Endothelial cell of umbilical vein (primary cell): ENCODE measurements at regions not wholly inside any gene's neighbourhood (a gene's known extent, or its start where the extent isn't known, plus 50 kb on each side); places are given as distances from the start of the nearest gene placed in this dataset.

ENCODE experiments used
- BruUV-seq: library from RNA; stranded (reverse); fragments of 400-500 nt; replicated peaks from 2 replicates; lab custom pipeline; 2021; lab: Mats Ljungman, UMichigan
- CTCF ChIA-PET: fragments of 300-600, 350-600 bp; sonication (Branson Sonifier 250); formaldehyde crosslinking; loops from one replicate; lab custom pipeline; 2021; ENCODE audit warnings: antibody characterized with exemption, inconsistent platforms; lab: Charles Lee
- POLR2A ChIA-PET: fragments of 300-600, 350-600 bp; sonication (Branson Sonifier 250); formaldehyde crosslinking; loops from one replicate; lab custom pipeline; 2021; ENCODE audit warnings: antibody characterized with exemption, inconsistent platforms; lab: Charles Lee
- DNase-seq: peaks from one replicate; pipeline ENCODE4 v3.0.0-alpha.2; 2011; ENCODE audit warnings: low read depth, low spot score
- FAIRE-seq: peaks from 2 replicates; lab custom pipeline; 2011; peaks lifted over from hg19 to GRCh38; lab: Jason Lieb, UNC
- H2AFZ ChIP-seq: 2 replicates; pipeline ENCODE4 v1.6.0; 2012; ENCODE audit warnings: low read depth, low read length, control low read depth, inconsistent platforms
- H3K27ac ChIP-seq: 2 replicates; pipeline ENCODE4 v1.5.1; 2011; ENCODE audit warnings: low read depth, mild to moderate bottlenecking, control low read depth, low read length, moderate library complexity; ENCODE audit not compliant: insufficient read depth
- H3K27me3 ChIP-seq, 2 experiments: 2 replicates each; pipeline versions ENCODE4 v1.6.0 to v1.6.1; 2011; ENCODE audit warnings: low read length in 2 of 2, mixed read lengths in 1 of 2; ENCODE audit not compliant: control insufficient read depth in 2 of 2, insufficient read depth in 2 of 2
- H3K36me3 ChIP-seq, 2 experiments: 2 replicates in 1 of 2; 3 replicates in 1 of 2; pipeline ENCODE4 v1.5.1; 2011; ENCODE audit warnings: low read length in 2 of 2, mild to moderate bottlenecking in 1 of 2, moderate library complexity in 1 of 2; ENCODE audit not compliant: control insufficient read depth in 2 of 2, insufficient read depth in 2 of 2; ENCODE audit errors: extremely low read depth in 1 of 2
- H3K4me1 ChIP-seq: 3 replicates; pipeline ENCODE4 v1.5.1; 2011; ENCODE audit warnings: mild to moderate bottlenecking, low read length; ENCODE audit not compliant: control insufficient read depth, insufficient read depth; ENCODE audit errors: extremely low read depth
- H3K4me2 ChIP-seq: 2 replicates; pipeline ENCODE4 v1.6.1; 2011; ENCODE audit warnings: low read length, control low read depth, mixed read lengths; ENCODE audit not compliant: insufficient read depth
- H3K4me3 ChIP-seq, 3 experiments: fragments of 200-600 bp in 1 of 3; sonication (generic), shearing (Covaris generic) in 1 of 3; replicated peaks in 1 of 3; 2 replicates each; pipeline ENCODE4 v1.5.1; 2011 to 2016; ENCODE audit warnings: control low read depth in 3 of 3, low read length in 3 of 3, mild to moderate bottlenecking in 2 of 3, inconsistent platforms in 1 of 3, low read depth in 1 of 3, moderate library complexity in 1 of 3; ENCODE audit not compliant: insufficient read depth in 1 of 3
- H3K79me2 ChIP-seq: 2 replicates; pipeline ENCODE4 v1.6.0; 2012; ENCODE audit warnings: low read length, inconsistent platforms; ENCODE audit not compliant: control insufficient read depth, insufficient read depth
- H3K9ac ChIP-seq: replicated peaks from 2 replicates; pipeline ENCODE3; 2011; ENCODE audit warnings: low read length, control low read depth; ENCODE audit not compliant: insufficient read depth; ENCODE audit errors: extremely low read depth
- H3K9me1 ChIP-seq: replicated peaks from 3 replicates; pipeline ENCODE4 v1.6.0; 2011; ENCODE audit warnings: mild to moderate bottlenecking, low read length; ENCODE audit not compliant: control insufficient read depth, insufficient read depth; ENCODE audit errors: extremely low read depth
- H3K9me3 ChIP-seq: replicated peaks from 2 replicates; pipeline ENCODE4 v1.5.1; 2012; ENCODE audit warnings: low read length, inconsistent platforms; ENCODE audit not compliant: control insufficient read depth, insufficient read depth
- H4K20me1 ChIP-seq: replicated peaks from 2 replicates; pipeline ENCODE3; 2011; ENCODE audit warnings: mild to moderate bottlenecking, low read length; ENCODE audit not compliant: control insufficient read depth, insufficient read depth; ENCODE audit errors: extremely low read depth
- CTCF ChIP-seq, 2 donors: IDR thresholded peaks; 1 replicate in 1 of 2; 2 replicates in 1 of 2; pipeline ENCODE4 v1.5.1; 2011; ENCODE audit warnings: low read length in 2 of 2, mild to moderate bottlenecking in 2 of 2, moderate library complexity in 2 of 2, control low read depth in 1 of 2, inconsistent platforms in 1 of 2, low read depth in 1 of 2; ENCODE audit not compliant: insufficient read depth in 1 of 2; ENCODE audit errors: extremely low read depth in 1 of 2
- JUN ChIP-seq: IDR thresholded peaks from 2 replicates; pipeline ENCODE4 v1.6.1; 2011; ENCODE audit warnings: borderline replicate concordance, low read depth; ENCODE audit not compliant: insufficient read length, insufficient read depth
- MAX ChIP-seq: IDR thresholded peaks from 2 replicates; pipeline ENCODE4 v1.6.1; 2011; ENCODE audit not compliant: insufficient read depth, insufficient read length
- MYC ChIP-seq: IDR thresholded peaks from one replicate; pipeline ENCODE4 v1.6.1; 2011; ENCODE audit warnings: mild to moderate bottlenecking, low read depth, low read length
- POLR2A ChIP-seq: IDR thresholded peaks from 2 replicates; pipeline ENCODE4 v1.6.1; 2012; ENCODE audit warnings: low read depth, mild to moderate bottlenecking, control low read depth, low read length
- POLR2AphosphoS5 ChIP-seq: IDR thresholded peaks from 2 replicates; pipeline ENCODE4 v1.6.1; 2012; ENCODE audit warnings: low read depth, mild to moderate bottlenecking, control low read depth, low read length, moderate library complexity; ENCODE audit not compliant: insufficient read depth
- dilution Hi-C: fragments of 300-500 bp; cut with MboI; formaldehyde crosslinking; loops from one replicate; pipeline ENCODE4 v1.15.0; 2019; ENCODE audit warnings: low sequenced_read_pairs; ENCODE audit not compliant: extremely low pct_ligation_motif_present
- intact Hi-C: fragments of 100-400 bp; cut with micrococcal nuclease; formaldehyde crosslinking; loops from one replicate; pipeline ENCODE4 v1.10.0; 2022

GRCh38 chr6:80531681-80532619 is 425.5 kb downstream of the BCKDHB start:
- H2AFZ ChIP-seq: peak overlapping the region; percentile 18
- H3K4me1 ChIP-seq: no peaks in the 10 kb centered on the region
- no peaks in the 10 kb centered on the region for H4K20me1 ChIP-seq
- H3K4me3 ChIP-seq: no peak overlapping the region
- H3K27ac ChIP-seq: no peak overlapping the region
- no TSS peak for BruUV-seq
- no peak overlapping the region for H3K9ac ChIP-seq
- CTCF ChIA-PET: interaction anchor here (1.0 to 1.4 kb wide), 2 partner anchors 9 to 12 kb away, joined by 4 read pairs; no protein-coding TSS in a partner anchor
- FAIRE-seq: peak; percentile 33
- H3K9me1 ChIP-seq: no peaks in the 10 kb centered on the region
- intact Hi-C loops: no loop called here
- H3K27me3 ChIP-seq: no peaks in the 10 kb centered on the region
- POLR2A ChIA-PET: no interaction called here
- H3K9me3 ChIP-seq: no peaks in the 10 kb centered on the region
- no peak overlapping the region for H3K4me2 ChIP-seq
- dilution Hi-C loops: no loop called here
- H3K36me3 ChIP-seq: no peaks in the 10 kb centered on the region
- TF ChIP-seq MYC (no peak), MAX (no peak), JUN (no peak), CTCF (IDR thresholded peaks at IDR 0.05; ENCODE audit: extremely low read depth in 1 of 2, insufficient read depth in 1 of 2, low read depth in 1 of 2, low read length in 2 of 2) (no peak), POLR2AphosphoS5 (no peak), POLR2A (no peak)
- H3K79me2 ChIP-seq: no peaks in the 10 kb centered on the region
- no peak for DNase-seq
